Astrocyte (in vitro differentiated cells and primary cell): ENCODE measurements at regions not wholly inside any gene's neighbourhood (a gene's known extent, or its start where the extent isn't known, plus 50 kb on each side); places are given as distances from the start of the nearest gene placed in this dataset.

Experiments used
- EZH2 ChIP-seq: IDR thresholded peaks from 2 replicates; pipeline ENCODE4 v1.6.1; 2012; ENCODE audit warnings: mild to moderate bottlenecking, low read length, inconsistent platforms; ENCODE audit not compliant: insufficient read depth
- TF ChIP-seq, protein P1 (sequence below): IDR thresholded peaks from 2 replicates; pipeline ENCODE4 v1.5.1; 2011; ENCODE audit warnings: low read depth, mild to moderate bottlenecking, inconsistent platforms, low read length, moderate library complexity; ENCODE audit not compliant: insufficient read depth

DNA sequence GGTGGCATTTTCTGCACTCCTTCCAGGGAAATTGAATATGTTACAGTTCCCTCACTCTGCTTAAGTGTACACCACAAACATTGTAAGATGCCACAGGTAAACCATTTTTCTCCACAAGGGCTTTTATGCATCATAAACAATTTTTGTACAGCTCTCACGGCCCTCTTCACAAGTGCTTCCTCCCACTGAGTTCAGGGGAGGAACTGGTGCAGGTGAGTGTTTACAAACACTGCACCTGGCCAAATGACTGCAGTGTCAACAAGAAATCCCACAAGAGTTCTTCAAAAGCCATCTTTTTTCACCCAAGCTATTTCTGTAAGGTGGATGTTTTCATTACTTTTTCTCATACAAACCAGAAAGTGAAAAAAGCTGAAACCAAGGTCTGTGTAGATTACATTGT, 973.2 kb downstream of the AACS start:
- TF ChIP-seq, protein P1, sequence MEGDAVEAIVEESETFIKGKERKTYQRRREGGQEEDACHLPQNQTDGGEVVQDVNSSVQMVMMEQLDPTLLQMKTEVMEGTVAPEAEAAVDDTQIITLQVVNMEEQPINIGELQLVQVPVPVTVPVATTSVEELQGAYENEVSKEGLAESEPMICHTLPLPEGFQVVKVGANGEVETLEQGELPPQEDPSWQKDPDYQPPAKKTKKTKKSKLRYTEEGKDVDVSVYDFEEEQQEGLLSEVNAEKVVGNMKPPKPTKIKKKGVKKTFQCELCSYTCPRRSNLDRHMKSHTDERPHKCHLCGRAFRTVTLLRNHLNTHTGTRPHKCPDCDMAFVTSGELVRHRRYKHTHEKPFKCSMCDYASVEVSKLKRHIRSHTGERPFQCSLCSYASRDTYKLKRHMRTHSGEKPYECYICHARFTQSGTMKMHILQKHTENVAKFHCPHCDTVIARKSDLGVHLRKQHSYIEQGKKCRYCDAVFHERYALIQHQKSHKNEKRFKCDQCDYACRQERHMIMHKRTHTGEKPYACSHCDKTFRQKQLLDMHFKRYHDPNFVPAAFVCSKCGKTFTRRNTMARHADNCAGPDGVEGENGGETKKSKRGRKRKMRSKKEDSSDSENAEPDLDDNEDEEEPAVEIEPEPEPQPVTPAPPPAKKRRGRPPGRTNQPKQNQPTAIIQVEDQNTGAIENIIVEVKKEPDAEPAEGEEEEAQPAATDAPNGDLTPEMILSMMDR = no peak
- TF ChIP-seq EZH2 = no peak
